ENCODE measurements at regions not wholly inside any gene's neighbourhood (a gene's known extent, or its start where the extent isn't known, plus 50 kb on each side); places are given as distances from the start of the nearest gene placed in this dataset.

DNA sequence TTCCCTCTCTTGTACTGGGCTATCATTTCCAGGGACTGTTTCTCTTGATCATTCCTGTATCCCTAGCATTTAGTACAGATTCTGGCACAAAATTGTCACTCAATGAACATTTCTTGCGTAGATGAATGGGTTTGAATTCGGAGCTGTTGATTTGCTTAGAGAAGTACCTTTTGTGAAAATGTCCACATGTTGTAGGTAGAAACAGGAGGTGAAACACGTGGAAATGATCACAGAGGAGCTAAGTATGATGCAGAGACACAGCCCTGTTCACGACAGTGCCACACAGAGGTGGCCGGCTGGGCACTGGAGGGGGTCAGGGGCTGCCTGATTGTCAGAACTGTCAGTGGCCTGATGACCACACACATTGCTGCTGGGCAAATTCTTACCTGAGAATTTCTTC is 196.1 kb upstream of the PRKCQ start:
- intact Hi-C loops (cut with DNase I) = no loop called here
- no peak for DNase-seq

GRCh38 chr10:6774406-6774805 is 194.3 kb upstream of the PRKCQ start:
- no peak for TF ChIP-seq CTCF (IDR thresholded peaks at IDR 0.05)
- intact Hi-C loops (cut with DNase I) = no loop called here
- Histone ChIP-seq H3K36me3 (no peaks in the 10 kb centered on the region), H3K27ac (no peak overlapping the region), H3K4me1 (no peaks in the 10 kb centered on the region), H3K4me3 (no peak overlapping the region), H3K9me3 (peaks cover 7% of the 10 kb centered on the region), H3K27me3 (peaks cover 4% of the 10 kb centered on the region)
- ATAC-seq (no peak), DNase-seq (no peak)

More for the DNA sequence above, 196.1 kb upstream of the PRKCQ start:
- ATAC-seq = no peak
- Histone ChIP-seq H3K4me3 (no peak overlapping the region), H3K9me3 (no peaks in the 10 kb centered on the region), H3K27me3 (peaks cover 4% of the 10 kb centered on the region), H3K4me1 (no peaks in the 10 kb centered on the region), H3K27ac (no peak overlapping the region), H3K36me3 (no peaks in the 10 kb centered on the region)
- TF ChIP-seq CTCF (IDR thresholded peaks at IDR 0.05) = no peak

DNA sequence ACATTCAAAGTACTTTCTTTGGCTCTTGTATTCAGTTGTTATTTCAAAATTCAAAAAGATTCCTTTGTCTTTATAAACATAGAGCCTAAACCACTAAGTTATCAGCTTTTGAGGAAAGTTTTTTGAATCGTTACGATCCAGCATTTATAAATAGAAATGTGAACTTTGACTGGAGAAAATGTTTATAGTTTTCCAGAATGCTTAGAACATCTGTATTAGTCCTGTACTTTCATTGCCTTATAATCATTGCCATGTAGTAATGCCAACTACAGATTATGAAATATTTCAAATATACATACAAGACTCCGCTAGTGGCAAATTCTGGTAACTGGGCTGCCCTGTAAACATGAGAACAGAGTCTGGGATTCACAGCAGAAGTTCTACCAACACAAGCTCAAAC is 191.3 kb upstream of the PRKCQ start:
- no peaks in the 10 kb centered on the region for H3K36me3 ChIP-seq
- H3K27ac ChIP-seq = no peak overlapping the region
- no peaks in the 10 kb centered on the region for H3K27me3 ChIP-seq
- peaks cover 7% of the 10 kb centered on the region for H3K9me3 ChIP-seq
- no peak overlapping the region for H3K4me3 ChIP-seq
- no peak for TF ChIP-seq CTCF (IDR thresholded peaks at IDR 0.05)
- ATAC-seq = no peak
- no peak for DNase-seq
- no peaks in the 10 kb centered on the region for H3K4me1 ChIP-seq
- intact Hi-C loops (cut with DNase I) = no loop called here

DNA sequence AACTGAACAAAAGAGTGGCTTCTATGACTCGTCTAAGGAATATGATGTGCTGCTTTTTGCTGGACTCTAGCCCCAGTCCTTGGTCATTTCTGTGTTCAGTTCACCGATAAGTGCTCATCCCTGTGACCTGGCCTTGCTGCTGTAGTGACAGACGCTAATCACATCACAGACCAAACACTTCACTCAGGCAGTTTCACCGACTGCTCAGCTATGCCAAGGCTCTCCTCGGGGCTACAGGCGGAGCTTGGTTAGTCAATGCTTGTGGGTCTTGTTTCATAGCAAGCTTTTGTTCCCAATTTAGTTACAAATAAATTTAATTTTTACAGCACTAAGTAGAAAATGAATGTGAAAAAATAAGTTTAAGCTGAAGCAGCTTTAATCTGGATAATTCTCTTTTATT is 190.8 kb upstream of the PRKCQ start:
- H3K4me1 ChIP-seq = no peaks in the 10 kb centered on the region
- intact Hi-C loops (cut with DNase I) = no loop called here
- H3K9me3 ChIP-seq = peaks cover 7% of the 10 kb centered on the region
- no peaks in the 10 kb centered on the region for H3K36me3 ChIP-seq
- ATAC-seq = no peak
- no peak for DNase-seq
- no peak overlapping the region for H3K4me3 ChIP-seq
- no peak for TF ChIP-seq CTCF (IDR thresholded peaks at IDR 0.05)
- H3K27ac ChIP-seq = no peak overlapping the region
- H3K27me3 ChIP-seq = no peaks in the 10 kb centered on the region

DNA sequence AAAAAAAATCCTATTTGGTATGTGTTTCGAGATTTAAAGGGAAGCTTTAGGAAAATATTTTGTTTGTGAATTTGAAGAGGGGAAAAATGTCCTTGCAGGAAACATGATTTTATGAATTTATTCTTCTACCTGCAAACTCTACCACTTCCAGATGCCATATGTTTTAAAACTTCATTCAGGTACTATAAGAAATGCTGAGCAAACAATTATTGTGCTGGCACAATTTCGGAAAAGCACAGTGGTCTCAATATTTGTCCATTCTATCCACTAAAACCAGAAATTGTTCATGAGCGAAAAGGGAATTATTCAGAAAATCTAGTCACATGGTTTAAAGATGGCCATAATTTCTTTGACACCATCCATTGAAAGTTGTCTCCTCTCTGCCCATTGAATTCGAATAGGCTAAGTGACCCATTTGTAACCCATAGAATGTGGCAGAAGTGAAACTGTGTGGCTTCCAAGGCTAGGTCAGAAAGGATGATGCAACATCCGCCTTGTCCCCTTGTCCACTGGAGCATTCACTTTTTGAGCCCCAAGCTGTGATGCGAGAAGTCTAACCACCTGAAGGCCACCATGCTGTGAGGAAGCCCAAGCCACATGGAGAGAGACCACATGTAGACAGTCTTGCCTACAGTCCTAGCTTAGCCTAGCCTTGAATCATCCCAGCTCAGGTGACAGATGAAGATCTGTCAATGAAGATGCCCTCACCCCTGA is 189.8 kb upstream of the PRKCQ start:
- ATAC-seq = peak; percentile 53
- H3K4me3 ChIP-seq = no peak overlapping the region
- no peak overlapping the region for H3K27ac ChIP-seq
- H3K4me1 ChIP-seq = no peaks in the 10 kb centered on the region
- peaks cover 7% of the 10 kb centered on the region for H3K9me3 ChIP-seq
- no peaks in the 10 kb centered on the region for H3K36me3 ChIP-seq
- no peaks in the 10 kb centered on the region for H3K27me3 ChIP-seq
- TF ChIP-seq CTCF (IDR thresholded peaks at IDR 0.05) = no peak
- DNase-seq = no peak
- intact Hi-C loops (cut with DNase I) = no loop called here
